K562 (cell line): ENCODE measurements at regions not wholly inside any gene's neighbourhood (a gene's known extent, or its start where the extent isn't known, plus 50 kb on each side); places are given as distances from the start of the nearest gene placed in this dataset.

Experiments
- NCOA1 ChIP-seq: fragments of 450-650 bp; IDR thresholded peaks from 2 replicates; pipeline ENCODE4 v1.6.1; 2016; ENCODE audit warnings: low read depth
- RBBP5 ChIP-seq: fragments of 200-600 bp; sonication (generic); IDR thresholded peaks from 2 replicates; pipeline ENCODE4 v1.6.1; 2012; ENCODE audit warnings: borderline replicate concordance, mild to moderate bottlenecking, low read length, control low read depth, inconsistent platforms; ENCODE audit not compliant: insufficient read depth, poor library complexity, severe bottlenecking
- TEAD4 ChIP-seq, 2 experiments: sonication (generic) in 1 of 2; formaldehyde crosslinking in 1 of 2; IDR thresholded peaks; 2 replicates each; pipeline versions ENCODE4 v1.6.1 to v1.8.0; 2012 to 2022; ENCODE audit warnings: borderline replicate concordance in 1 of 2, inconsistent platforms in 1 of 2, low read length in 1 of 2, mild to moderate bottlenecking in 1 of 2, missing genetic modification reagents in 1 of 2
- ZNF639 ChIP-seq, 2 experiments: fragments of 200-800 bp in 1 of 2; sonication (Bioruptor generic) in 1 of 2; sonication (generic) in 1 of 2; formaldehyde crosslinking in 1 of 2; IDR thresholded peaks in 1 of 2; conservative IDR thresholded peaks in 1 of 2; 2 replicates each; pipeline versions ENCODE4 v1.5.0 to v1.6.1; 2016 to 2020; ENCODE audit warnings: missing compliant biosample characterization in 1 of 2, missing genetic modification characterization in 1 of 2, missing genetic modification reagents in 1 of 2

GRCh38 chr4:187726485-187726884 is 269.1 kb upstream of the ZFP42 start:
- TF ChIP-seq ZNF639 (CRISPR knock-in tag; conservative IDR thresholded peaks at IDR 0.05 in 1 of 2, IDR thresholded peaks at IDR 0.05 in 1 of 2) (no peak), RBBP5 (no peak), TEAD4 (IDR thresholded peaks at IDR 0.05; ENCODE audit: low read length) (no peak), TEAD4 (CRISPR knock-in tag; IDR thresholded peaks at IDR 0.05; ENCODE audit: borderline replicate concordance) (no peak), NCOA1 (no peak)
